ENCODE measurements at regions not wholly inside any gene's neighbourhood (a gene's known extent, or its start where the extent isn't known, plus 50 kb on each side); places are given as distances from the start of the nearest gene placed in this dataset.

GRCh38 chr11:116558504-116559211, 214.1 kb downstream of the BUD13 start:
- TF ChIP-seq CTCF (IDR thresholded peaks at IDR 0.05 in 4 of 5, conservative IDR thresholded peaks at IDR 0.05 in 1 of 5) (no peak), POLR2A (IDR thresholded peaks at IDR 0.05) (no peak)

Data from gastrocnemius medialis (tissue), 4 donors.